Coronary artery (tissue), 2 donors: ENCODE measurements at regions not wholly inside any gene's neighbourhood (a gene's known extent, or its start where the extent isn't known, plus 50 kb on each side); places are given as distances from the start of the nearest gene placed in this dataset.

ENCODE experiments used
- DNase-seq: peaks from one replicate; pipeline ENCODE4 v3.0.0-alpha.2; 2017; ENCODE audit warnings: low spot score
- H3K27ac ChIP-seq, 2 donors: fragments of 200-600 bp; sonication (generic); one replicate each; pipeline ENCODE4 v1.5.1; 2016 to 2019
- H3K4me3 ChIP-seq: fragments of 200-600 bp; sonication (generic); 2 replicates; pipeline ENCODE4 v1.5.1; 2016; ENCODE audit warnings: mild to moderate bottlenecking, moderate library complexity
- CTCF ChIP-seq: fragments of 200-600 bp; sonication (generic); IDR thresholded peaks from one replicate; pipeline ENCODE4 v1.5.1; 2019; ENCODE audit warnings: antibody characterized with exemption

GRCh38 chr4:3845094-3845743 is 79.0 kb downstream of the ADRA2C start:
- no peak for DNase-seq
- no peak overlapping the region for H3K4me3 ChIP-seq
- no peak for TF ChIP-seq CTCF
- H3K27ac ChIP-seq = no peak overlapping the region

GRCh38 chr4:3845744-3846429 is 79.7 kb downstream of the ADRA2C start:
- H3K27ac ChIP-seq = no peak overlapping the region
- TF ChIP-seq CTCF = no peak

GRCh38 chr4:3847211-3847940 is 81.2 kb downstream of the ADRA2C start:
- Histone ChIP-seq H3K27ac (no peak overlapping the region), H3K4me3 (no peak overlapping the region)
- DNase-seq = no peak
- TF ChIP-seq CTCF = no peak

More at GRCh38 chr4:3845744-3846429, 79.7 kb downstream of the ADRA2C start:
- no peak overlapping the region for H3K4me3 ChIP-seq
- DNase-seq = no peak

GRCh38 chr4:3848323-3848722 is 82.1 kb downstream of the ADRA2C start:
- no peak for TF ChIP-seq CTCF
- no peak overlapping the region for H3K4me3 ChIP-seq
- DNase-seq = no peak
- no peak overlapping the region for H3K27ac ChIP-seq

GRCh38 chr4:3849140-3849539 is 83.0 kb downstream of the ADRA2C start:
- H3K4me3 ChIP-seq = no peak overlapping the region
- no peak for DNase-seq
- no peak for TF ChIP-seq CTCF
- H3K27ac ChIP-seq = no peak overlapping the region

GRCh38 chr4:3850128-3850527 is 83.9 kb downstream of the ADRA2C start:
- TF ChIP-seq CTCF = no peak
- DNase-seq = no peak
- H3K4me3 ChIP-seq = no peak overlapping the region
- H3K27ac ChIP-seq = no peak overlapping the region
